ENCODE measurements at regions not wholly inside any gene's neighbourhood (a gene's known extent, or its start where the extent isn't known, plus 50 kb on each side); places are given as distances from the start of the nearest gene placed in this dataset.

GRCh38 chr12:107597695-107598410, 87.7 kb upstream of the PWP1 start:
- no peak for TF ChIP-seq ZNF223 (tag by site-specific recombination; IDR thresholded peaks at IDR 0.05)
- no peak for TF ChIP-seq ZNF701 (tag by site-specific recombination; IDR thresholded peaks at IDR 0.05)
- TF ChIP-seq ZNF555 (tag by site-specific recombination; conservative IDR thresholded peaks at IDR 0.05), result no peak
- TF ChIP-seq ZNF112 (tag by site-specific recombination; IDR thresholded peaks at IDR 0.05), result peak; percentile 79; the same call in 1 of the 2 replicates
- no peak for TF ChIP-seq ZFP3 (tag by site-specific recombination; IDR thresholded peaks at IDR 0.05; ENCODE audit: low read depth)
- Histone ChIP-seq H3K4me1 (ENCODE audit: control insufficient read depth, insufficient read depth, low read length) (no peaks in the 10 kb centered on the region), H3K4me3 (ENCODE audit: low read depth, low read length) (no peak overlapping the region), H3K9me3 (ENCODE audit: control insufficient read depth, insufficient read depth, low read depth, low read length) (no peaks in the 10 kb centered on the region), H3K27ac (ENCODE audit: extremely low read depth, low read depth, low read length) (no peak overlapping the region), H3K36me3 (ENCODE audit: control insufficient read depth in 2 of 2, insufficient read depth in 1 of 2, low read length in 2 of 2) (no peaks in the 10 kb centered on the region)
- ChIA-PET CTCF (interaction anchor here (1.1 to 2.5 kb wide), 3 partner anchors 10 to 466 kb away, joined by 3 to 31 read pairs (median 9); no protein-coding TSS in a partner anchor), POLR2A (no interaction called here)

- TF ChIP-seq, protein P1, sequence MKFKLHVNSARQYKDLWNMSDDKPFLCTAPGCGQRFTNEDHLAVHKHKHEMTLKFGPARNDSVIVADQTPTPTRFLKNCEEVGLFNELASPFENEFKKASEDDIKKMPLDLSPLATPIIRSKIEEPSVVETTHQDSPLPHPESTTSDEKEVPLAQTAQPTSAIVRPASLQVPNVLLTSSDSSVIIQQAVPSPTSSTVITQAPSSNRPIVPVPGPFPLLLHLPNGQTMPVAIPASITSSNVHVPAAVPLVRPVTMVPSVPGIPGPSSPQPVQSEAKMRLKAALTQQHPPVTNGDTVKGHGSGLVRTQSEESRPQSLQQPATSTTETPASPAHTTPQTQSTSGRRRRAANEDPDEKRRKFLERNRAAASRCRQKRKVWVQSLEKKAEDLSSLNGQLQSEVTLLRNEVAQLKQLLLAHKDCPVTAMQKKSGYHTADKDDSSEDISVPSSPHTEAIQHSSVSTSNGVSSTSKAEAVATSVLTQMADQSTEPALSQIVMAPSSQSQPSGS (tag by site-specific recombination; IDR thresholded peaks at IDR 0.05; ENCODE audit: low read depth), result no peak
- TF ChIP-seq ZNF112 (tag by site-specific recombination; IDR thresholded peaks at IDR 0.05), result no peak
- TF ChIP-seq ZNF544 (tag by site-specific recombination; IDR thresholded peaks at IDR 0.05), result no peak
- TF ChIP-seq, protein P2, sequence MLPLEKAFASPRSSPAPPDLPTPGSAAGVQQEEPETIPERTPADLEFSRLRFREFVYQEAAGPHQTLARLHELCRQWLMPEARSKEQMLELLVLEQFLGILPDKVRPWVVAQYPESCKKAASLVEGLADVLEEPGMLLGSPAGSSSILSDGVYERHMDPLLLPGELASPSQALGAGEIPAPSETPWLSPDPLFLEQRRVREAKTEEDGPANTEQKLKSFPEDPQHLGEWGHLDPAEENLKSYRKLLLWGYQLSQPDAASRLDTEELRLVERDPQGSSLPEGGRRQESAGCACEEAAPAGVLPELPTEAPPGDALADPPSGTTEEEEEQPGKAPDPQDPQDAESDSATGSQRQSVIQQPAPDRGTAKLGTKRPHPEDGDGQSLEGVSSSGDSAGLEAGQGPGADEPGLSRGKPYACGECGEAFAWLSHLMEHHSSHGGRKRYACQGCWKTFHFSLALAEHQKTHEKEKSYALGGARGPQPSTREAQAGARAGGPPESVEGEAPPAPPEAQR (tag by site-specific recombination; IDR thresholded peaks at IDR 0.05), result no peak
- TF ChIP-seq ZFHX2 (tag by site-specific recombination; conservative IDR thresholded peaks at IDR 0.05), result no peak
- TF ChIP-seq, protein P3, sequence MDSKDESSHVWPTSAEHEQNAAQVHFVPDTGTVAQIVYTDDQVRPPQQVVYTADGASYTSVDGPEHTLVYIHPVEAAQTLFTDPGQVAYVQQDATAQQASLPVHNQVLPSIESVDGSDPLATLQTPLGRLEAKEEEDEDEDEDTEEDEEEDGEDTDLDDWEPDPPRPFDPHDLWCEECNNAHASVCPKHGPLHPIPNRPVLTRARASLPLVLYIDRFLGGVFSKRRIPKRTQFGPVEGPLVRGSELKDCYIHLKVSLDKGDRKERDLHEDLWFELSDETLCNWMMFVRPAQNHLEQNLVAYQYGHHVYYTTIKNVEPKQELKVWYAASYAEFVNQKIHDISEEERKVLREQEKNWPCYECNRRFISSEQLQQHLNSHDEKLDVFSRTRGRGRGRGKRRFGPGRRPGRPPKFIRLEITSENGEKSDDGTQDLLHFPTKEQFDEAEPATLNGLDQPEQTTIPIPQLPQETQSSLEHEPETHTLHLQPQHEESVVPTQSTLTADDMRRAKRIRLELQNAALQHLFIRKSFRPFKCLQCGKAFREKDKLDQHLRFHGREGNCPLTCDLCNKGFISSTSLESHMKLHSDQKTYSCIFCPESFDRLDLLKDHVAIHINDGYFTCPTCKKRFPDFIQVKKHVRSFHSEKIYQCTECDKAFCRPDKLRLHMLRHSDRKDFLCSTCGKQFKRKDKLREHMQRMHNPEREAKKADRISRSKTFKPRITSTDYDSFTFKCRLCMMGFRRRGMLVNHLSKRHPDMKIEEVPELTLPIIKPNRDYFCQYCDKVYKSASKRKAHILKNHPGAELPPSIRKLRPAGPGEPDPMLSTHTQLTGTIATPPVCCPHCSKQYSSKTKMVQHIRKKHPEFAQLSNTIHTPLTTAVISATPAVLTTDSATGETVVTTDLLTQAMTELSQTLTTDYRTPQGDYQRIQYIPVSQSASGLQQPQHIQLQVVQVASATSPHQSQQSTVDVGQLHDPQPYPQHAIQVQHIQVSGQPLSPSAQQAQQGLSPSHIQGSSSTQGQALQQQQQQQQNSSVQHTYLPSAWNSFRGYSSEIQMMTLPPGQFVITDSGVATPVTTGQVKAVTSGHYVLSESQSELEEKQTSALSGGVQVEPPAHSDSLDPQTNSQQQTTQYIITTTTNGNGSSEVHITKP (tag by site-specific recombination; IDR thresholded peaks at IDR 0.05), result no peak
- no peak for TF ChIP-seq ZNF184 (tag by site-specific recombination; IDR thresholded peaks at IDR 0.05)
- no peak for TF ChIP-seq ZNF747 (tag by site-specific recombination; IDR thresholded peaks at IDR 0.05)
- TF ChIP-seq ZNF501 (tag by site-specific recombination; IDR thresholded peaks at IDR 0.05), result no peak
- no peak for TF ChIP-seq ZNF214 (tag by site-specific recombination; IDR thresholded peaks at IDR 0.05; ENCODE audit: borderline replicate concordance)
- no peak for TF ChIP-seq HOXC10 (CRISPR knock-in tag; IDR thresholded peaks at IDR 0.05)
- TF ChIP-seq AEBP2 (tag by site-specific recombination; IDR thresholded peaks at IDR 0.05; ENCODE audit: borderline replicate concordance), result no peak
- TF ChIP-seq ZNF629 (tag by site-specific recombination; IDR thresholded peaks at IDR 0.05), result no peak
- TF ChIP-seq, protein P4, sequence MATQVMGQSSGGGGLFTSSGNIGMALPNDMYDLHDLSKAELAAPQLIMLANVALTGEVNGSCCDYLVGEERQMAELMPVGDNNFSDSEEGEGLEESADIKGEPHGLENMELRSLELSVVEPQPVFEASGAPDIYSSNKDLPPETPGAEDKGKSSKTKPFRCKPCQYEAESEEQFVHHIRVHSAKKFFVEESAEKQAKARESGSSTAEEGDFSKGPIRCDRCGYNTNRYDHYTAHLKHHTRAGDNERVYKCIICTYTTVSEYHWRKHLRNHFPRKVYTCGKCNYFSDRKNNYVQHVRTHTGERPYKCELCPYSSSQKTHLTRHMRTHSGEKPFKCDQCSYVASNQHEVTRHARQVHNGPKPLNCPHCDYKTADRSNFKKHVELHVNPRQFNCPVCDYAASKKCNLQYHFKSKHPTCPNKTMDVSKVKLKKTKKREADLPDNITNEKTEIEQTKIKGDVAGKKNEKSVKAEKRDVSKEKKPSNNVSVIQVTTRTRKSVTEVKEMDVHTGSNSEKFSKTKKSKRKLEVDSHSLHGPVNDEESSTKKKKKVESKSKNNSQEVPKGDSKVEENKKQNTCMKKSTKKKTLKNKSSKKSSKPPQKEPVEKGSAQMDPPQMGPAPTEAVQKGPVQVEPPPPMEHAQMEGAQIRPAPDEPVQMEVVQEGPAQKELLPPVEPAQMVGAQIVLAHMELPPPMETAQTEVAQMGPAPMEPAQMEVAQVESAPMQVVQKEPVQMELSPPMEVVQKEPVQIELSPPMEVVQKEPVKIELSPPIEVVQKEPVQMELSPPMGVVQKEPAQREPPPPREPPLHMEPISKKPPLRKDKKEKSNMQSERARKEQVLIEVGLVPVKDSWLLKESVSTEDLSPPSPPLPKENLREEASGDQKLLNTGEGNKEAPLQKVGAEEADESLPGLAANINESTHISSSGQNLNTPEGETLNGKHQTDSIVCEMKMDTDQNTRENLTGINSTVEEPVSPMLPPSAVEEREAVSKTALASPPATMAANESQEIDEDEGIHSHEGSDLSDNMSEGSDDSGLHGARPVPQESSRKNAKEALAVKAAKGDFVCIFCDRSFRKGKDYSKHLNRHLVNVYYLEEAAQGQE (tag by site-specific recombination; IDR thresholded peaks at IDR 0.05), result no peak
- TF ChIP-seq ZEB2 (tag by site-specific recombination; IDR thresholded peaks at IDR 0.05), result no peak
- no peak for TF ChIP-seq ZNF354C (tag by site-specific recombination; IDR thresholded peaks at IDR 0.05; ENCODE audit: borderline replicate concordance, low read depth)
- TF ChIP-seq ZNF660 (tag by site-specific recombination; IDR thresholded peaks at IDR 0.05), result no peak
- no peak for TF ChIP-seq MEIS1 (CRISPR knock-in tag; IDR thresholded peaks at IDR 0.05; ENCODE audit: borderline replicate concordance)
- no peak for TF ChIP-seq ZNF423 (tag by site-specific recombination; IDR thresholded peaks at IDR 0.05)
- no peak for TF ChIP-seq ZNF701 (tag by site-specific recombination; IDR thresholded peaks at IDR 0.05)
- Histone ChIP-seq H3K4me3 (ENCODE audit: low read depth, low read length) (no peak overlapping the region), H3K4me1 (ENCODE audit: control insufficient read depth, insufficient read depth, low read length) (no peaks in the 10 kb centered on the region), H3K9me3 (ENCODE audit: control insufficient read depth, insufficient read depth, low read depth, low read length) (no peaks in the 10 kb centered on the region), H3K27ac (ENCODE audit: extremely low read depth, low read depth, low read length) (no peak overlapping the region), H3K36me3 (ENCODE audit: control insufficient read depth in 2 of 2, insufficient read depth in 1 of 2, low read length in 2 of 2) (no peaks in the 10 kb centered on the region)
- POLR2A ChIA-PET, result no interaction called here
- CTCF ChIA-PET, result interaction anchor here (1.1 to 2.5 kb wide), 3 partner anchors 9 to 467 kb away, joined by 3 to 31 read pairs (median 9); no protein-coding TSS in a partner anchor
Observed at GRCh38 chr12:107598906-107599305, 86.7 kb upstream of the PWP1 start.
